Ovary (tissue), 3 donors: ENCODE measurements at regions not wholly inside any gene's neighbourhood (a gene's known extent, or its start where the extent isn't known, plus 50 kb on each side); places are given as distances from the start of the nearest gene placed in this dataset.

Experiments
- POLR2A ChIP-seq: fragments of 450-650 bp; IDR thresholded peaks from one replicate; pipeline ENCODE4 v1.6.1; 2017; ENCODE audit warnings: antibody characterized with exemption, mild to moderate bottlenecking, moderate library complexity
- TF ChIP-seq, protein P1 (sequence below), 3 donors: fragments of 450-650 bp in 2 of 3; fragments of 200-600 bp in 1 of 3; IDR thresholded peaks; one replicate each; pipeline versions ENCODE4 v1.5.1 to v1.8.0; 2016 to 2022; ENCODE audit warnings: antibody characterized with exemption in 3 of 3, mild to moderate bottlenecking in 1 of 3
- donor health status: DM: no; HTN: no; CAD: no.

GRCh38 chr3:26418553-26418952, 204.0 kb upstream of the LRRC3B start:
- TF ChIP-seq, protein P1, sequence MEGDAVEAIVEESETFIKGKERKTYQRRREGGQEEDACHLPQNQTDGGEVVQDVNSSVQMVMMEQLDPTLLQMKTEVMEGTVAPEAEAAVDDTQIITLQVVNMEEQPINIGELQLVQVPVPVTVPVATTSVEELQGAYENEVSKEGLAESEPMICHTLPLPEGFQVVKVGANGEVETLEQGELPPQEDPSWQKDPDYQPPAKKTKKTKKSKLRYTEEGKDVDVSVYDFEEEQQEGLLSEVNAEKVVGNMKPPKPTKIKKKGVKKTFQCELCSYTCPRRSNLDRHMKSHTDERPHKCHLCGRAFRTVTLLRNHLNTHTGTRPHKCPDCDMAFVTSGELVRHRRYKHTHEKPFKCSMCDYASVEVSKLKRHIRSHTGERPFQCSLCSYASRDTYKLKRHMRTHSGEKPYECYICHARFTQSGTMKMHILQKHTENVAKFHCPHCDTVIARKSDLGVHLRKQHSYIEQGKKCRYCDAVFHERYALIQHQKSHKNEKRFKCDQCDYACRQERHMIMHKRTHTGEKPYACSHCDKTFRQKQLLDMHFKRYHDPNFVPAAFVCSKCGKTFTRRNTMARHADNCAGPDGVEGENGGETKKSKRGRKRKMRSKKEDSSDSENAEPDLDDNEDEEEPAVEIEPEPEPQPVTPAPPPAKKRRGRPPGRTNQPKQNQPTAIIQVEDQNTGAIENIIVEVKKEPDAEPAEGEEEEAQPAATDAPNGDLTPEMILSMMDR (IDR thresholded peaks at IDR 0.05) = no peak
- no peak for TF ChIP-seq POLR2A
